Stomach (tissue), 4 donors: ENCODE measurements at regions not wholly inside any gene's neighbourhood (a gene's known extent, or its start where the extent isn't known, plus 50 kb on each side); places are given as distances from the start of the nearest gene placed in this dataset.

ENCODE experiments used
- POLR2A ChIP-seq, 4 donors: fragments of 450-650 bp; IDR thresholded peaks; one replicate each; pipeline ENCODE4 v1.6.1; 2016; ENCODE audit warnings: antibody characterized with exemption in 4 of 4, control low read depth in 2 of 4, mild to moderate bottlenecking in 1 of 4, moderate library complexity in 1 of 4
- TF ChIP-seq, protein P1 (sequence below), 7 experiments: fragments of 450-650 bp in 4 of 7; fragments of 200-600 bp in 3 of 7; sonication (generic) in 3 of 7; IDR thresholded peaks; one replicate each; pipeline ENCODE4 v1.5.1; 2016 to 2019; ENCODE audit warnings: antibody characterized with exemption in 7 of 7, control low read depth in 2 of 7, mild to moderate bottlenecking in 1 of 7

DNA sequence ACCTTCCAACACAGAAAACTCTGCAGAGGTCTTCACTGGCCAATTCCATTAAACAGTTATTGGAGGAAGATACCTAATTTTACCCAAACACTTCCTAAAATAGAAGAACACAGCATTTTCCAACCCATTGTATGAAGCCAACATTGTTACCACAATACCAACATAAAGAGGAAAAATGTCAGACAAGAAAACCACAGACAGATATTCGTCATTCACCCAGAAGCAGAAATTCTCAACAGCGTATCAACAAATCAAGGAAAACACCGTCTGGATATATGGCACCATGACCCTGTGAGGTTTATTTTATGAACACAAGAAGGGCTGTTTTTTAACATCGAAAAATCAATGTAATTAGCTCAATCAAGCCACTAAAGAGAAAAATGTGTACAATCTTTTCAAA lies 255.6 kb downstream of the ASMT start:
- TF ChIP-seq POLR2A (IDR thresholded peaks at IDR 0.05), result no peak
- TF ChIP-seq, protein P1, sequence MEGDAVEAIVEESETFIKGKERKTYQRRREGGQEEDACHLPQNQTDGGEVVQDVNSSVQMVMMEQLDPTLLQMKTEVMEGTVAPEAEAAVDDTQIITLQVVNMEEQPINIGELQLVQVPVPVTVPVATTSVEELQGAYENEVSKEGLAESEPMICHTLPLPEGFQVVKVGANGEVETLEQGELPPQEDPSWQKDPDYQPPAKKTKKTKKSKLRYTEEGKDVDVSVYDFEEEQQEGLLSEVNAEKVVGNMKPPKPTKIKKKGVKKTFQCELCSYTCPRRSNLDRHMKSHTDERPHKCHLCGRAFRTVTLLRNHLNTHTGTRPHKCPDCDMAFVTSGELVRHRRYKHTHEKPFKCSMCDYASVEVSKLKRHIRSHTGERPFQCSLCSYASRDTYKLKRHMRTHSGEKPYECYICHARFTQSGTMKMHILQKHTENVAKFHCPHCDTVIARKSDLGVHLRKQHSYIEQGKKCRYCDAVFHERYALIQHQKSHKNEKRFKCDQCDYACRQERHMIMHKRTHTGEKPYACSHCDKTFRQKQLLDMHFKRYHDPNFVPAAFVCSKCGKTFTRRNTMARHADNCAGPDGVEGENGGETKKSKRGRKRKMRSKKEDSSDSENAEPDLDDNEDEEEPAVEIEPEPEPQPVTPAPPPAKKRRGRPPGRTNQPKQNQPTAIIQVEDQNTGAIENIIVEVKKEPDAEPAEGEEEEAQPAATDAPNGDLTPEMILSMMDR (IDR thresholded peaks at IDR 0.05), result no peak
